HCT116 (cell line): ENCODE measurements at regions not wholly inside any gene's neighbourhood (a gene's known extent, or its start where the extent isn't known, plus 50 kb on each side); places are given as distances from the start of the nearest gene placed in this dataset.

ENCODE experiments used
- ATAC-seq: fragments of 200-7000 bp; cut with Tn5 transposase; 2 replicates; pipeline ENCODE4 v1.9.1; 2020; ENCODE audit warnings: mild to moderate bottlenecking, moderate library complexity
- BruUV-seq: library from RNA; stranded (reverse); fragments of 400-500 nt; replicated peaks from 2 replicates; lab custom pipeline; 2021; lab: Mats Ljungman, UMichigan
- CTCF ChIA-PET: fragments of 300-600 bp; sonication (Branson Sonifier 250); formaldehyde crosslinking; loops from one replicate; lab custom pipeline; 2021; ENCODE audit warnings: antibody characterized with exemption; lab: Charles Lee
- POLR2A ChIA-PET: fragments of 300-600, 350-600 bp; sonication (Branson Sonifier 250); formaldehyde crosslinking; loops from one replicate; lab custom pipeline; 2021; ENCODE audit warnings: antibody characterized with exemption; lab: Charles Lee
- RAD21 ChIA-PET, 2 experiments: fragments of 300-600 bp; sonication (Branson Sonifier 250); formaldehyde crosslinking; loops; one replicate each; lab custom pipeline; 2023; ENCODE audit warnings: low total read pairs in 2 of 2; ENCODE audit not compliant: uncharacterized antibody in 2 of 2, unreplicated experiment in 2 of 2, low non-redundant PET in 1 of 2; lab: Charles Lee
- DNase-seq: peaks from one replicate; pipeline ENCODE4 v3.0.0-alpha.2; 2010; ENCODE audit warnings: low read depth, low spot score
- H2AFZ ChIP-seq: fragments of 200-600 bp; shearing (Covaris generic), sonication (generic); 2 replicates; pipeline ENCODE4 v1.6.1; 2017; ENCODE audit warnings: low read depth, mixed run types, mixed read lengths, antibody characterized with exemption, low read length; ENCODE audit not compliant: poor library complexity, severe bottlenecking
- H3K27ac ChIP-seq: 2 replicates; pipeline ENCODE4 v1.5.1; 2012; ENCODE audit warnings: low read depth, low read length
- H3K27me3 ChIP-seq: fragments of 200-600 bp; sonication (generic); 2 replicates; pipeline ENCODE4 v1.6.1; 2016; ENCODE audit warnings: mixed run types, low read length, mixed read lengths; ENCODE audit not compliant: insufficient read depth
- H3K36me3 ChIP-seq, 2 experiments: fragments of 200-500 bp in 1 of 2; fragments of 200-600 bp in 1 of 2; sonication (Bioruptor generic) in 1 of 2; sonication (generic) in 1 of 2; 2 replicates each; pipeline versions ENCODE4 v1.5.1 to v1.6.1; 2014 to 2016; ENCODE audit warnings: low read length in 2 of 2, inconsistent platforms in 1 of 2, mixed read lengths in 1 of 2, mixed run types in 1 of 2; ENCODE audit not compliant: insufficient read depth in 2 of 2, control insufficient read depth in 1 of 2
- H3K4me1 ChIP-seq, 2 experiments: fragments of 200-600 bp in 1 of 2; sonication (generic) in 1 of 2; 2 replicates each; pipeline versions ENCODE4 v1.5.1 to v1.6.1; 2012 to 2017; ENCODE audit warnings: low read length in 2 of 2, inconsistent platforms in 1 of 2, mild to moderate bottlenecking in 1 of 2, mixed read lengths in 1 of 2, mixed run types in 1 of 2, moderate library complexity in 1 of 2; ENCODE audit not compliant: insufficient read depth in 2 of 2, control insufficient read depth in 1 of 2
- H3K4me2 ChIP-seq: fragments of 200-600 bp; sonication (generic); 2 replicates; pipeline ENCODE4 v1.6.1; 2017; ENCODE audit warnings: mixed run types, low read length, mixed read lengths
- H3K4me3 ChIP-seq, 2 experiments: fragments of 200-600 bp in 1 of 2; sonication (generic) in 1 of 2; replicated peaks in 1 of 2; 2 replicates each; pipeline ENCODE4 v1.5.1; 2011 to 2016; ENCODE audit warnings: low read length in 2 of 2, control low read depth in 1 of 2, low read depth in 1 of 2, mild to moderate bottlenecking in 1 of 2, mixed read lengths in 1 of 2, mixed run types in 1 of 2
- H3K79me2 ChIP-seq: fragments of 200-600 bp; sonication (generic); 2 replicates; pipeline ENCODE4 v1.6.1; 2017; ENCODE audit warnings: mild to moderate bottlenecking, mixed run types, low read length, moderate library complexity, mixed read lengths; ENCODE audit not compliant: insufficient read depth
- H3K9ac ChIP-seq: fragments of 200-600 bp; sonication (generic); 2 replicates; pipeline ENCODE4 v1.6.1; 2016; ENCODE audit warnings: low read length, mixed read lengths
- H3K9me2 ChIP-seq: fragments of 200-600 bp; sonication (generic), shearing (Covaris generic); 2 replicates; pipeline ENCODE4 v1.6.1; 2017; ENCODE audit warnings: mixed run types, mild to moderate bottlenecking, moderate library complexity; ENCODE audit not compliant: insufficient read depth
- H3K9me3 ChIP-seq, 2 experiments: fragments of 200-500 bp in 1 of 2; fragments of 200-600 bp in 1 of 2; sonication (Bioruptor generic) in 1 of 2; sonication (generic) in 1 of 2; 2 replicates each; pipeline ENCODE4 v1.6.1; 2014 to 2017; ENCODE audit warnings: low read length in 2 of 2, mixed read lengths in 2 of 2, inconsistent platforms in 1 of 2, low read depth in 1 of 2, mild to moderate bottlenecking in 1 of 2, mixed run types in 1 of 2, moderate library complexity in 1 of 2; ENCODE audit not compliant: control insufficient read depth in 1 of 2, insufficient read depth in 1 of 2
- H4K20me1 ChIP-seq: fragments of 200-600 bp; sonication (generic), shearing (Covaris generic); 2 replicates; pipeline ENCODE4 v1.6.1; 2017; ENCODE audit warnings: mixed run types, mild to moderate bottlenecking, moderate library complexity; ENCODE audit not compliant: insufficient read depth
- CEBPB ChIP-seq: IDR thresholded peaks from 2 replicates; pipeline ENCODE4 v1.6.1; 2012; ENCODE audit warnings: low read depth
- EZH2 ChIP-seq: fragments of 200-600 bp; sonication (generic); IDR thresholded peaks from 2 replicates; pipeline ENCODE4 v1.6.1; 2017; ENCODE audit warnings: antibody characterized with exemption, mixed run types
- EZH2phosphoT487 ChIP-seq: fragments of 200-600 bp; IDR thresholded peaks from 2 replicates; pipeline ENCODE4 v1.6.1; 2018; ENCODE audit warnings: antibody characterized with exemption, borderline replicate concordance
- POLR2A ChIP-seq: IDR thresholded peaks from 2 replicates; pipeline ENCODE4 v1.7.0; 2011; ENCODE audit warnings: borderline replicate concordance; ENCODE audit not compliant: insufficient read depth, insufficient read length; ENCODE audit errors: extremely low read depth
- POLR2AphosphoS5 ChIP-seq: IDR thresholded peaks from 2 replicates; pipeline ENCODE4 v1.6.1; 2011; ENCODE audit warnings: mild to moderate bottlenecking, low read depth, low read length, moderate library complexity
- RAD21 ChIP-seq: IDR thresholded peaks from 2 replicates; pipeline ENCODE4 v1.6.1; 2012; ENCODE audit warnings: low read depth, mild to moderate bottlenecking
- SIN3A ChIP-seq: IDR thresholded peaks from 2 replicates; pipeline ENCODE4 v1.6.1; 2012; ENCODE audit warnings: low read depth
- SP1 ChIP-seq: IDR thresholded peaks from 2 replicates; pipeline ENCODE4 v1.6.1; 2012; ENCODE audit warnings: low read depth
- YY1 ChIP-seq: IDR thresholded peaks from 2 replicates; pipeline ENCODE4 v1.6.1; 2011; ENCODE audit warnings: low read length, low read depth, moderate library complexity, mild to moderate bottlenecking; ENCODE audit not compliant: insufficient replicate concordance; ENCODE audit errors: extremely low read depth
- ZFX ChIP-seq: fragments of 450-650 bp; IDR thresholded peaks from 2 replicates; pipeline ENCODE4 v1.6.1; 2017
- intact Hi-C: fragments of 100-400 bp; cut with micrococcal nuclease; formaldehyde crosslinking; loops from 2 replicates; pipeline ENCODE4 v1.10.0; 2022
- TF ChIP-seq, protein P1 (sequence below): IDR thresholded peaks from 2 replicates; pipeline ENCODE4 v1.6.1; 2012; ENCODE audit warnings: low read depth
- TF ChIP-seq, protein P2 (sequence below): IDR thresholded peaks from 2 replicates; pipeline ENCODE4 v1.6.1; 2012

DNA sequence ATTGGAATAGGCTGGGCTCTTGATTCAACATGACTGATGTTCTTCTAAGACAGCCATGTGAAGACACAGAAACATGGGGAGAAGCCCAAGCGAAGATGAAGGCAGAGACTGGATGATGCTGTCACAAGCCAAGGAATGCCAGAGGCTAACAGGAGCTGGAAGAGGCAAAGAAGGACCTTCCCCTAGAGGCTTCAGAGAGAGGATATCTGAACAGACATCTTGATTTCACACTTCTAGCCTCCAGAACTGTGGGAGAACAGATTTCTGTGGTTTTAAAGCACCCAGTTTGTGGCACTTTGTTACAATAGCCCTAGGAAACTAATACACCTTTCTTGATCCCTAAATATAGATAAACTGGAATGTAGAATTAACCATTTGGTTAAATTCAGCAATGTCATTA lies 127.0 kb downstream of the EDN1 start (continued):
- TF ChIP-seq, protein P1, sequence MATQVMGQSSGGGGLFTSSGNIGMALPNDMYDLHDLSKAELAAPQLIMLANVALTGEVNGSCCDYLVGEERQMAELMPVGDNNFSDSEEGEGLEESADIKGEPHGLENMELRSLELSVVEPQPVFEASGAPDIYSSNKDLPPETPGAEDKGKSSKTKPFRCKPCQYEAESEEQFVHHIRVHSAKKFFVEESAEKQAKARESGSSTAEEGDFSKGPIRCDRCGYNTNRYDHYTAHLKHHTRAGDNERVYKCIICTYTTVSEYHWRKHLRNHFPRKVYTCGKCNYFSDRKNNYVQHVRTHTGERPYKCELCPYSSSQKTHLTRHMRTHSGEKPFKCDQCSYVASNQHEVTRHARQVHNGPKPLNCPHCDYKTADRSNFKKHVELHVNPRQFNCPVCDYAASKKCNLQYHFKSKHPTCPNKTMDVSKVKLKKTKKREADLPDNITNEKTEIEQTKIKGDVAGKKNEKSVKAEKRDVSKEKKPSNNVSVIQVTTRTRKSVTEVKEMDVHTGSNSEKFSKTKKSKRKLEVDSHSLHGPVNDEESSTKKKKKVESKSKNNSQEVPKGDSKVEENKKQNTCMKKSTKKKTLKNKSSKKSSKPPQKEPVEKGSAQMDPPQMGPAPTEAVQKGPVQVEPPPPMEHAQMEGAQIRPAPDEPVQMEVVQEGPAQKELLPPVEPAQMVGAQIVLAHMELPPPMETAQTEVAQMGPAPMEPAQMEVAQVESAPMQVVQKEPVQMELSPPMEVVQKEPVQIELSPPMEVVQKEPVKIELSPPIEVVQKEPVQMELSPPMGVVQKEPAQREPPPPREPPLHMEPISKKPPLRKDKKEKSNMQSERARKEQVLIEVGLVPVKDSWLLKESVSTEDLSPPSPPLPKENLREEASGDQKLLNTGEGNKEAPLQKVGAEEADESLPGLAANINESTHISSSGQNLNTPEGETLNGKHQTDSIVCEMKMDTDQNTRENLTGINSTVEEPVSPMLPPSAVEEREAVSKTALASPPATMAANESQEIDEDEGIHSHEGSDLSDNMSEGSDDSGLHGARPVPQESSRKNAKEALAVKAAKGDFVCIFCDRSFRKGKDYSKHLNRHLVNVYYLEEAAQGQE: no peak

DNA sequence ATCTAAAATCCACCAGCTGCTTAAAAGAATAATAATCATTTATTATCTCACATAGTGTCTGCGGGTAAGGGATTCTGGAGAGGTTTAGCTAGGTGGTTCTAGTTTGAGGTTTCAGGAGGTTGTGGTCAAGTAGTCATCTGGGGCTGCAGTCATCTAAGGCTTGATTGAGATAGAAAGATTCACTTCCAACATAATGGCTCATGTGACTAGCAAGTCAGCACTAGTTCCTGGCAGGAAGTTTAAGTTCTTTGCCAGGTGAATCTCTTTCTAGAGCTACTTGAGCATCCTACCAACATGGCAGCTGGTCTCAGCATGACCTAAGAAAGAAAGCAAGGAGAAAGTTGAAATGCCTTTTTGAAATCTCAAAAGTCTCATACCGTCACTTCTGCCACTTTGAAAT lies 128.8 kb downstream of the EDN1 start:
- no TSS peak for BruUV-seq
- DNase-seq (no peak), ATAC-seq (no peak)
- no peak overlapping the region for H3K4me2 ChIP-seq
- peaks cover 0 to 6% of the 10 kb centered on the region in 2 experiments; a peak in 1 of 4 replicates for H3K9me3 ChIP-seq
- intact Hi-C loops: no loop called here
- H2AFZ ChIP-seq: no peak overlapping the region
- no peaks in the 10 kb centered on the region for H3K79me2 ChIP-seq
- CTCF ChIA-PET: no interaction called here
- H3K36me3 ChIP-seq: no peaks in the 10 kb centered on the region
- no peak overlapping the region for H3K9ac ChIP-seq
- RAD21 ChIA-PET: no interaction called here
- H3K4me1 ChIP-seq: no peaks in the 10 kb centered on the region
- H4K20me1 ChIP-seq: no peaks in the 10 kb centered on the region
- no peak overlapping the region for H3K4me3 ChIP-seq
- POLR2A ChIA-PET: no interaction called here
- H3K27me3 ChIP-seq: no peaks in the 10 kb centered on the region
- no peak overlapping the region for H3K27ac ChIP-seq
- no peak for TF ChIP-seq POLR2A
- H3K9me2 ChIP-seq: no peaks in the 10 kb centered on the region

DNA sequence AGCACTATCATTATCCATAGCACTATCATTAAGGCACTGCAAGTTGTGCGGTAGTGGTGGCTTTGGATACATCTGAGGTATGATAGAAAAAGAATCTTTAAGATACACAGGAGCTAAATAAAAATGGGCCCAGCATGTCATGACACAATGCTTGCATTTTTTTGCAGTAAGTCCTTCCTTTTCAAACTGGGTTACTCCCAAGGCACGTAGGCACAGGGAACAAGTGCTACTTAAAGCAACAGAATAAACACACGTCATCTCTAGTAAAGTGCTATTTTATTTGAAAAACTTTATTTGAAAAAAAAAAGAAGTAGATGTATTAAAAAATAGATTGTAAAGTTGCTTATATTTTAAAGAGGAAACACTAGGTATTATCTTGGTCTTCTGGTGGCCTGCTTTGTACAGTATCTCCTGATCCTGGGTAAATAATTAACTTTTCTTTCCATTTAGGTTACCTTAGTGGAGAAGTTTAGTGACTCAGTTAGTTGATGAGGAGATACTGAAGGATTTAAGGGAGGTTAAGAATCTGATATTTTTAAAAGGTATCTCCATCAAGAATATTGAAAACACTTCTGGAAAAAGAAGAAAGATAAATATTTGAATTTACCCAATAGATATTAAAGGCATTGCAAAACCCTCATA lies 129.6 kb downstream of the EDN1 start:
- Histone ChIP-seq H3K79me2 (no peaks in the 10 kb centered on the region), H3K9ac (no peak overlapping the region), H3K9me3 (peaks cover 0 to 6% of the 10 kb centered on the region in 2 experiments; a peak in 1 of 4 replicates), H3K4me3 (no peak overlapping the region), H3K4me2 (no peak overlapping the region), H3K27ac (no peak overlapping the region), H4K20me1 (no peaks in the 10 kb centered on the region), H2AFZ (no peak overlapping the region), H3K36me3 (no peaks in the 10 kb centered on the region), H3K27me3 (no peaks in the 10 kb centered on the region), H3K9me2 (no peaks in the 10 kb centered on the region), H3K4me1 (no peaks in the 10 kb centered on the region)
- ChIA-PET POLR2A (no interaction called here), CTCF (no interaction called here), RAD21 (no interaction called here)
- no peak for DNase-seq
- ATAC-seq: no peak
- intact Hi-C loops: no loop called here
- no TSS peak for BruUV-seq
- TF ChIP-seq CEBPB (no peak), ZFX (no peak), EZH2phosphoT487 (no peak), SP1 (no peak), RAD21 (no peak), SIN3A (no peak), EZH2 (no peak), POLR2AphosphoS5 (no peak), YY1 (no peak)
- TF ChIP-seq, protein P2, sequence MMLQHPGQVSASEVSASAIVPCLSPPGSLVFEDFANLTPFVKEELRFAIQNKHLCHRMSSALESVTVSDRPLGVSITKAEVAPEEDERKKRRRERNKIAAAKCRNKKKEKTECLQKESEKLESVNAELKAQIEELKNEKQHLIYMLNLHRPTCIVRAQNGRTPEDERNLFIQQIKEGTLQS: no peak
- TF ChIP-seq, protein P1: no peak
